GM21423 (cell line): ENCODE measurements at regions not wholly inside any gene's neighbourhood (a gene's known extent, or its start where the extent isn't known, plus 50 kb on each side); places are given as distances from the start of the nearest gene placed in this dataset.

Experiments used
- ATAC-seq: cut with Tn5 transposase; IDR thresholded peaks from one replicate; pipeline ENCODE4 v1.9.1; 2021; ENCODE audit warnings: mild to moderate bottlenecking, moderate library complexity; ENCODE audit not compliant: unreplicated experiment

DNA sequence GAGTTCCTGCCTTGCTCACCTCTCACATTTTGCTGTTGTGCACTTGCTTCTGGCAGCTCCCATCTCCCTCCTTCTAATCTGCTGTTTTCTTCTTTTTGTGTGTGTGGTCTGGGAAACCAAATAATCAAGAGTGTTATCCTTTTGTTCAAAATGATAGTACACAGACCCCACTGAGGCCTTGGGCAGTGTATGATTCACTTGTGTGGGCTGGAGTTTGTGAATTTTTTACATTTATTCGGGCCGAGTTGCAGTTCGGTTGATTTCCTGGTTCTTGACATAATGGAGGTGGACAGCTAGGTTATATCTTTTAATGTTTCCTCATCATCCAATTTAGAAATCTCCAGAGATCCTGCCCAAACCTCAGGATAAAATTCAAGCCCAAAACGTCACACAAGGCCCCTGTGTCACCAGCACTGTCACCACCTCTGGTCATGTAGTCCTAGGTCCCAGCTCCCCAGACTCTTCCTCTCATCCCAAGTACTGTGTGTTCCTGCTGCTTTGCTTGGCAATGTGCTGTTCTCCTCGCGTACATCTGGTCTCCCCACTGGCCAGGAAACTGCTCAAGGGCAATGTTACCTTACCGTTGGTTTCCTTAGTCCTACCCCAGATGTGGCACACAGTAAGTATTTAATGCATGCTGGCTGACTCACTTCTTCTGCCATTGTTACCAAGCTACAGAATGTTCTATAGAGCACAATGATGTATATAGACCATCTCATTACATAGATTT lies 55.7 kb upstream of the PHACTR2 start:
- ATAC-seq = no peak

DNA sequence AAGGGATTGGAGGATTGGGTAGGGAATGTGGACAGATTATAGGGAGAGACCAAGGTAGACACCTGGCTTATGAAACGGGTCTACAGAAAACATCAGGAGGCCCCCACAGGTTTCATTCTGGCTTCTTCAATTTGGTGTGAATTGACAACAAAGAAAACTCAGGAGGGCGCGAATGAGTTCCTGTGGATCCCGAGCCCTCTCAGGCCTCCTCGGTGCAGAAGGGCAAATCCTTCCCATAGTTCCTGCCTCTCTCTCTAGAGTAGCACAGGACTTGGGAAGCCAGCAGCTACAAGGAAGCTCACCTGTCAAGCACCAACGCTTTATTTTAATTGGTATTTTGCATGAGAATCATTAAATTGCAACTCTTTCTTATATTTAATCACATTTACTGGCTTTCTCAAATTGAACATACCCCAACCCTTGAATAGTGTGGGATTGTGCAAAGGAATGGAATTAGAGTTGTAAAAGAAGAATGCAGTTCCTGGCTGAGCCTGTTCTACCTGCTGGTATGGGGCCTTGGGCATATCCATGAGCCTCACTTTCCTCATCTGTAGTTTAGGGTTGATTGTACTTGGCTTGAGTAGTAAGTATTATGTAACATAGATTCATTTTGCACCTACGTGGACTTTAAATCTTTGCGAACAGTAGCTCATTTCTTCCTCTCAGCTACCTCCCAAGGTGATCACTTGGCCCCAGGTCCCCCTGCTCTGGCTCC lies 56.4 kb upstream of the PHACTR2 start:
- no peak for ATAC-seq

DNA sequence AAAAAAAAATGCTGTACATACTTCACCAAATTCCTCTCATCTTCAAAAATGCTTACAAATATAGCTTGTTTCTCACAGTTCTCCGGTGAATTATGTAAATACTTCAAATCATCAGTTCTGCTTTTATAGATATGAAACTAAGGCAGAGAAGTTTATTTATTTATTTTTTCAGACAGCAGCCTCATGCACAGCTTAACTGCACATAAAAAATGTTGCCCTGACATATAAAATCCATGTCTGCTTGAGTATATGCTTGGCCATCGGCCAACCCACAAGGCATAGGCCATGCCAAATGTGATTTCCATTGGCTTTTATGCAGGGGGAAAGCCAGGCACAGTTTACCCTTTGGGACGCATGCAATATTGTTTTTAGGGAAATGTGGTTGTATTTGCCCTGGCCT lies 57.3 kb upstream of the PHACTR2 start:
- no peak for ATAC-seq

DNA sequence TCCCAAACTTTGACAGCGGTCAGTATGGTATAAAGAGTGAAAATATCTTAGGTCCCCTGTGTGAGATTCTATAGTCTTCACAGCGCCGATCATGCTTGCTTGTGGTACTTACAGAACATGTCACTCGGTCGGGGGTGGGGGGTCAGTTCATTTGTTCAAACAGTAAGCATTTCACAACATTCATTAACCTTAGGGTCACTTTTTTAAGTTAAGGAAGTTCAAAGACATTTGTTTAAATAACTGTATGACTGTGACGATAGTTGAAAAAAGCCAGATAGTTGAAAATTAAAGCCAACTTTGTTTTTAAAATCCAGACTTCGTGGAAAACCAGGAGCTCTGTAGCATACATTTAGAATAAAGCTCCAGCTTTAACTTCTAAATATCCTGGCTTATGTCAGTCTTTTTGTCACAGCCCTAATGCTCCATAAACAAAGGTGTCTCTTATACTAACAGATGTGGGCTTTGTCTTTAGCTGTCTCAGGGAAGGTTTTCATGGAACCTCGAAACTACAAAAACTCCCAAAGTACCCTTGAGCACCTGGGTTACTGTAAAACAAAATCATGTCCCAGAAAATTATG lies 57.9 kb upstream of the PHACTR2 start:
- no peak for ATAC-seq

DNA sequence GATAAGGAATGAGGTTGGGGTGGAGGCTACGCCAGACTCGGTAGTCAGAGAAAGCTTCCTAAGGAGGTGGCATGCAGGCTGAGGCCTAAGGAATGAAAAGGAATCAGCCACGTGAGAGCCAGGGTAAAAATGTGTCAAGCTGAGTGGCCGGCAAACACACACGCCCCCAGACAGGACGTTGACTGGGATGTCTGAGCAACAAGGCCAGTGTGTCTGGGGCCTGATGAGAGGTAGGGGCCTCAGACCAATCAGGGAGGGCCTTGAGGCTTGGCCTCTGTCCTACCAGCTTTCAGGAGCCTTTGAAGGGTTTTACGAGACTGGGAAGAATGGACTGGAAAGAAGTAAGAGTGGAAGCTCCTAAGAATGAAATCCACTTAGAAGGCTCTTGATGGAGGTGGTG lies 61.0 kb upstream of the PHACTR2 start:
- no peak for ATAC-seq

DNA sequence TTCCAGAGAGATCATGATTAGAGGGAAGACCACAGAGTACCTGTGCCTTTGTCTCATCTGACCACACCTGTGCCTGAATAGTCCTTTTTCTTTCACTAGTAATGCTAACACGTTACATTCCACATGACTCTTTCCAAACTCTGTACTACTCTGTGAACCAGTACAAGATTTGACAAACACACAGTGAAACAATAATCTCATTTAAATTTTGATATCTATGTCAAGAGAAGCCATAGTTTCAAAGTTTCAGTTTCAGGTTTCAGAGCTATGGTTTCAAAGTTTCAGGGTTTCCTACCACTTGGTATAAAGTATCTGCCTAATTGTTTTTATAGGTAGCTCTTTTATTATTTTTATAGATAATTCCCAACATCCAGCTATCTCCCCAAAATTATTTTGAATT lies 62.0 kb upstream of the PHACTR2 start:
- ATAC-seq = no peak

DNA sequence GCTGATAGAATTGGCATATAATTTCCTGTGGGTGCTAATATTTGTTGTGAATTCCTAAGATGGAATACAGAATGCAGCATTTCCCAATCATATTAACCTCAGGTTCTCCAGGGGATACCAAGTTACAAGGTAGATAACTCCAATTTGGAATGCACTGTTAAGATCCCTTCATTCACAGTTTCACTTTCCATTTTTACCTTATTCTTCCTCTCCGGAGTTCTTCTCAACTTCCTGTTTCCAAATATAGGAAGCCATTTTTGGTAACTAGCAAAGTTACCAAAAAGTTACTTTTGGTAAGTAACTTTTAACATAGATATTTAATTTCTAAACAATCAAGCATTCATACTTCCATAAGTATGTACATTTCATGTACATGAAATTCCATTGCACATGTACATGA lies 63.5 kb upstream of the PHACTR2 start:
- no peak for ATAC-seq

DNA sequence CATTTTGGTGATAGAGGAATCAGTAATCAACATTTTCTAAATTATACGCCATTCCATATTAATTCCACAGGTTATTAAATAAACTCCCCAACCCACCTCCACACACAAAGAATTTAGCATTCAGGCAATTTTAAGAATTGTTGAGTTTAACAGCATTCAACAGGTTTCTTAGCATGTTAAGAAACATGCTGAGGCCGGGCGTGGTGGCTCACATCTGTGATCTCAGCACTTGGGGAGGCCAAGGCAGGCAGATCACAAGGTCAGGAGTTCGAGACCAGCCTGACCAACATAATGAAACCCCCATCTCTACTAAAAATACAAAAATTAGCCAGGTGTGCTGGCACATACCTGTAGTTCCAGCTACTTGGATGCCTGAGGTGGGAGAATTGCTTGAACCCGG lies 64.0 kb upstream of the PHACTR2 start:
- ATAC-seq = no peak

DNA sequence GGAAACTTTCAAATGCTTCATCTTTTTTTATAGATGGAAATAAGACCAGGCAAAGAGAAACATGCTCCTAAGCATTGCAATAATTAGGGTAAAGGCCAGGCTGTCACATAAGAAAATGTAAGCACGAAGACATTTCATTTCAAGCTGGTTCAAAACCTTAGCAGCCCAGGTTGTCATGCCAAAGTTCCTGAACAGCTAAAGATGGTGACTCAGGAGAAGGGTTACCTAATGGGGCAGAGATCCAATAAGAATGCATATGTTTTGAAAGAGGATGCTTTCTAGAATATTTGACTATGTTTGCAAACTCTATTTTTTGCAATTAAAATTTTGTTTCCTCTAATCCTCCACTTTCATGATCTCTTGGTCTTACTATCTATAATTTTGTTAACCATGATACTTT lies 65.6 kb upstream of the PHACTR2 start:
- no peak for ATAC-seq

DNA sequence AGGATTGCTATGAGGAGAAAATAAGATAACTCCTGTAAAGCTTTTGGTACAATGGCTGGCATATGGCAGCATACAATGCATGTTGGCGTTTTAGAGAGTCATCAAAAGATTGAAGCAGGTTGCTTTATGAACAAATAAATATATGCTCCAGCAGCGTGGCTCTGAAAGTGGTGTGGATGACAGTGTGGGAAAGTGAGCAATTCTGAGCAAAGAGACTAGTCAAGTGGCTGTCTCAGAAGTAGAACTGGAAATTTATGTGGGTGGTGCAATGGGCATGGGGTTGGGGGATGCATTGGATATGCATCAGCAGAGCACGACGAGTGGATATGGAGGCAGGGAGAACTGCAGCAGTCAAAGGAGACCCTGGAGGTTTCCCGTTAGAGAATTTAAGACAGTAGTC lies 66.2 kb upstream of the PHACTR2 start:
- no peak for ATAC-seq

DNA sequence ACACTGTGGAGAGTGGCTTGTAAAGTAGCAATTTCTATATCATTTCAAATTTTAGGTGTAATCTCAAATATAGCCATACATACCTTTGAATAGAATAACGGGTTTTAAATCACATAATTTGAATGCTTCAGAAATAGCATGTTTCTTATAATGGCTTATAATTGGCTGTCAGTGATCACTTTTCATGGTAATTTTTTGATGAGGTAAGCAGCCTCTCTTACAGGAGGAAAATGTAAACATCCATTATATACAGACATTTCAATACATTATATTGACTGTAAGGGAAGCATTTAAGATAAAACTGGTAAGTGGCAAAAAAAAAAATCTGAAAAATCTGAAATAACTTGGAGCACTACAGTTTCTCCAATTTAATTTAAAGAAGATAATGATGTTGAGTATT lies 67.8 kb upstream of the PHACTR2 start:
- no peak for ATAC-seq

DNA sequence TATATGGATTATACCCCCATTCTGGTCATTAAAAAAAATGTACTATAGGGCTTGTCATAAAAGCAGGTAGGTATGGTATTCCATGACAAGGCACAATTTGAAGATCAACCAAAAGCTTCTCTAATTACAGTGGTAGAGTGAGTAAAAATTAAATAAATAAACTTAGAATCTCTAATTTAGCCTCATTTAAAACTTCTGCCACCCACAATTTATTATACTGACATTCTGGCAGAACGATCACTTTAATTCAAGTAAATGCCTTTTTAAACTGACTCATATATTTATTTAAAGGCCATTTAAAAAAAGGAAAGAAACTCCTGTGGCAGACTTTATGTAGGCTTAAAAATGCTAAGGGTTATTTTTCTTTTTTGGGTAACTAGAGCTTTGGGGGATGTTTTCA lies 68.3 kb upstream of the PHACTR2 start:
- ATAC-seq = no peak

DNA sequence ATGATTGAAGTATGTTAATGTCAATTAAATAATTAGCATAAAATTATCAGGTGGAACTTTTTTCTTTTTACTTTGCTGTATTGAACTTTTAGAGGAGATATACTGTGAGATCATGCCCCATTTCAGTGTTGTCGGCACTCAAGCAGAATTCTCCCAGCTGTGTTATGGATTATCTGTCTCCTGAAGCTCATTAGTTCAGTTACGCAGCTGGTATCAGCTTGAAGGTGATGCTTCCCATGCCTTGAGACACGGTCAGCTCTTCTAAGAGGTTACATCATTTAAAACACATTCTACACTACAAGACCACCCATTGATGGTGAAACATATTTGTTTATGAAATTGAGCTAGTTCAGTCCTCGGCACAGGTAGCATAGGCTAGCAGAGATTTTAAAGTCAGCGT lies 68.9 kb upstream of the PHACTR2 start:
- no peak for ATAC-seq

DNA sequence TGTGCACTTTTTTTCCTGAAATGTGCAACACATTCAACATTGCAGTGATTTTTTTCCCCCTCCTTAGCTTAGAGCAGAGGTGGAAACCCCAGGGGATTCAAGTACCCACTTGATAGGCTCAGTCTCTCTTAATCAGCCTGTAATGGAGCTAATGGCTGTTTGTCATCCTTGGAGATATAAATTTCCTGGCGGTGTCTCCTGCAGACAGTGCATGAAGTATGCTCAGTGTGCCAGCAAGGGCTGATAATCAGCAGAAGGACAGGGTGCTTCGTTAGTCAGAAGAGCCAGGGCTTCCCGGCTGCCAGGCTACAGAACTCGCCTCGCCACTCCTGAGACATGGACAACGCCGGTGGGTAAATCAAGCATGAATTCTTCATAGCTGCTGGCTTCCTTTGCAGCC lies 69.8 kb upstream of the PHACTR2 start:
- ATAC-seq = no peak

DNA sequence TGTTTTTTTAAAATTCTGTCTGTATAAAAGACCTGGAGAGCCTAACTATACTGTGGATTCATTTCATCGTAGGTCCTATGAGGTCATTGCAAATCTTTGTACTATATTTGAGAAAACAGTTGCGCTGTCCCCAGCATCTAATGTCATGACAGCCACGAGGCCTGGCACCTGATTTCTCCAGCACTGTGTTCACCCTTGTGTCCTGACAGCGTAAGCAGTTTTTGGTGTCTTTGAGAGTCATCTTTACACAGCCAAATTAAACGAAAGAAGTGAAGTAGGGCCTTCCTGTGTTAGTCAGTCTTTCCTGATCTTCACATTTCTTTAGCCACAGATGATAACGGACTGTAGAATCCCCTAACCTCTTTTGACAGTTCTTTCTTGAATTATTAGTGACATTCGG lies 70.6 kb upstream of the PHACTR2 start:
- ATAC-seq = no peak

DNA sequence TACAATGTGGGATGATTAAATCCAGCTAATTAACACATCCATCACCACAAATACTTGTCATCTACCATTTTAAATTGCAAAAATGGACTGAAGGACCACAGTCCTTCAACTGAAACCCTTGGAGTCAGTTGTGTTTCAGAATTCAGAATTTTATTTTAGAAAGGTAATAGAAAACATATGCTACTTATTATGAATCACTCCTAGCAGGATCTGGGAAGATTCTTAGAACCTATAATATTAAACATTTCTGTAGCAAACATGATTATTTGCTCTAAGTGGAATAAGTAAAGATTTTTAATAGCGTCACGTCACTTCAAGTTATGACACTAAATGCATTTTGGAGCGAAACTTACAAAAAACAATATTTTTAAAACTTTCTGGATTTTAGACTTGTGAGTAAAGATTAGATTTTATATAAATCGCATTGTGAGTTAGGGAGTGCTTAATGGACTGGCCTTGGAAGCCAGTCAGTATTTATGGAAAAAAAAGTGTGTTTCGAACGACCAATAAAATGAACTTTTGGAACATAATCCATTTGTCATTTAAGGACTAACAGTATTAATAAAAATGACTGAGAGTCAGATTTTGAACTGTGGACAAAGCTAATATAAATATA lies 71.8 kb upstream of the PHACTR2 start:
- ATAC-seq = no peak

DNA sequence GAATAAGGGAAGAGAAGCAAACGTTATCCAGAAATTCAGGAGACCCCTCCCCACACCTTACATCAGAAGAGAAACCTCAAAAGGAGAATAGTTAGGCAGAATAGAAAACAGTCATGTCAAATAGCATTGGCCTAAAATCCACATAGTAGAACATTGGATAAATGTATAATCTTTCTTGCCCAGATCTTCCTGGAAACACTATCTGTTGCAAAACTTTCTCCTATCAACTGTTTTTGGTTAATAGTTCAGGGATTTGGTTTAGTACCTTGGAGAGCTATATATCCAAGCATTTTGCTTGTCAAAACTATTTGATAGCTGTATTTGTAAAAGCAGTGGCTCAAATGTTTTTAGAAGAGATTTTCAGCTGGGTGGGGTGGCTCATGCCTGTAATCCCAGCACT lies 74.3 kb upstream of the PHACTR2 start:
- no peak for ATAC-seq

DNA sequence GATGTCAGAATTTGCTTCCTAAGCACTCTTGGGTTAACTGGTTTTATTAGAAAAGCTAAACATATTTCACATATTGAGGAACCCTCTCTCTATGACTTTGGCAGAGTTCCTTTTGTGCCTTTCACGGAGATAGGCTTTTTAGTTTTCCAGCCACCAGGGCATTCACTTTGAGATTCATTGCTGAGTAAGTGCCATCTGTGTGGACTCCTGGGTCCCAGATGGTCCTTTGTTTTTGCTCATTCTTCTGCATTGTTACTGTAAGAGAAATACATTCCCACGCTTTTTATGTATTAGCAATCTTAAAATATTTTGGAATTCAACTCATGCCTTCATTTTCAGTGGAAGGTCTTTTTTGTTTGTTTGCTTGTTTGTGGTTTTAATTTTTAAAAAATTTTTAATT lies 76.3 kb upstream of the PHACTR2 start:
- ATAC-seq = no peak

DNA sequence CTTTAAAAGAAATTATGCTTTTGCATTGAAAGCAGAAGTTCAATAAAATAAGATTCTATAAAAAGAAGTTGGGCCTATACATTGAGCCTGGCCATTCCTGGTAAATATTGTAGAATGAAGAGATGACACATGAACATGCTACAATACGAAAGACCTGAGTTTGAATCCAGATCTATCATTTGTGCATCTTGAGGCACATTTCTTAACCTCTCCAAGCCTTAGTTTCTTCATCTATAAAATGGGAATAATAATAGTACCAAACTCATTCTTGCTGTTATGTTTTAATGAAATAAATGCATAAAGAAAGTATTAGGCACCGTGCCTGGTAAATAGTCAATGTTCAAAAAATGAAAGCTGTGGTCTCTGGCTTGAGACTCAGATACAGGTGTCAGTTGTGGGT lies 76.9 kb upstream of the PHACTR2 start:
- no peak for ATAC-seq

DNA sequence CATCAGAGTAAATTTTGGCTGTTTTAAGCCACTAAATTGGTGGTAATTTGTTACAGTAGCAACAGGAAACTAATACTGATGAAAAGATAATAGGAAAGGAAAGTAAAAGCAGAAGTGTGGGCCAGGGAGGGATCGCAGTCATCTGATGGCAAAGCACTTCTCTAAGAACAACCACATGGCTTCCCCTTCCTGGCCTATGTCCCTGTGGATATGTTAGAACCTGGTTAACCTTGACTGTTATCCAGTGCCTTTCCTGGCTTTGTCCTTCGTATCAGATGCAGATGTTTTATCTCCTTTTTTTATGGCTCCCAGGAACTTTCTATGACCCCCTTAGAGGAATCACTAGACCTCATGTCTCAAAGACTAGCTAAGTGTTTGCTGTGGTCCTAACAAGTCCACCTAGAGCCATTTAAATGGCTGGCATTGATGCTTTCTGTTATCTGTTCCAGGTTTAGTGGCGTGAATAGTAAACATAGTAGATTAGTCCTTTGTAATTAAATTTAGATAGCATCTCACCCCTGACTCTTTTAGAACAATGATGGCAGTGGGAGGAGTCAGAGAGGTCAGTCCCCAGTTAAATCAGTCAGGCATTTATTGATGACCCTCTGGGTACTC lies 79.2 kb upstream of the PHACTR2 start:
- peak; percentile 83 for ATAC-seq

DNA sequence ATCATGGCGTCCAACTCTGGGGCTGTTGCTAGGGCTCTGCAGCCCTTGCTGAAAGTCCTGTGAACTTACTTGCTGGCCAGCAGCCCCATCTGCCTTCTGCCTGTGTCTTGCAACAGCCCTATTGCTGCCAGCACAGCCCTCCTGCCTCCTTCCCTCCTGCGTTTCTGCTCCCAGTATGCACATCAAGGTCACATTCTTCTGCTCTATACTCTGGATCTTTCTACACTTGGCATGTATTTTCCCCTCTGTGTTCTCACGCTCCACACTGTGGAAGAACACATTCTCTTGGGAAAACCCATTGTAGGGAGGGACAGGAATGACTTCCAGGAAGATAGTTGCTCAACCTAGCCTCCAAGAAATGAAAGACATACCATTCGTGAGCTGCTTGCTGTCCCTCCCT lies 80.9 kb upstream of the PHACTR2 start:
- no peak for ATAC-seq
